Osteocyte (in vitro differentiated cells): ENCODE measurements at regions not wholly inside any gene's neighbourhood (a gene's known extent, or its start where the extent isn't known, plus 50 kb on each side); places are given as distances from the start of the nearest gene placed in this dataset.

ENCODE experiments used
- DNase-seq: peaks from one replicate; pipeline ENCODE4 v3.0.0; 2021; ENCODE audit warnings: mixed read lengths; ENCODE audit not compliant: unreplicated experiment; ENCODE audit errors: extremely low spot score
- H3K27ac Mint-ChIP-seq: one replicate; pipeline ENCODE4 v1.8.0; 2021; ENCODE audit warnings: mild to moderate bottlenecking, mixed read lengths; ENCODE audit not compliant: unreplicated experiment
- H3K27me3 Mint-ChIP-seq: one replicate; pipeline ENCODE4 v1.8.0; 2021; ENCODE audit warnings: mixed read lengths; ENCODE audit not compliant: unreplicated experiment
- H3K36me3 Mint-ChIP-seq: one replicate; pipeline ENCODE4 v1.8.0; 2021; ENCODE audit warnings: mixed read lengths; ENCODE audit not compliant: unreplicated experiment
- H3K4me1 Mint-ChIP-seq: one replicate; pipeline ENCODE4 v1.8.0; 2021; ENCODE audit warnings: mixed read lengths; ENCODE audit not compliant: unreplicated experiment
- H3K4me3 Mint-ChIP-seq: one replicate; pipeline ENCODE4 v1.8.0; 2021; ENCODE audit warnings: mild to moderate bottlenecking, moderate library complexity, mixed read lengths; ENCODE audit not compliant: unreplicated experiment
- H3K9me3 Mint-ChIP-seq: one replicate; pipeline ENCODE4 v1.8.0; 2021; ENCODE audit warnings: mixed read lengths; ENCODE audit not compliant: unreplicated experiment
- TF ChIP-seq, protein P1 (sequence below): fragments of 200-600 bp; sonication (generic); IDR thresholded peaks from 2 replicates; pipeline ENCODE4 v1.5.0; 2021; ENCODE audit warnings: antibody characterized with exemption, mild to moderate bottlenecking, moderate library complexity

DNA sequence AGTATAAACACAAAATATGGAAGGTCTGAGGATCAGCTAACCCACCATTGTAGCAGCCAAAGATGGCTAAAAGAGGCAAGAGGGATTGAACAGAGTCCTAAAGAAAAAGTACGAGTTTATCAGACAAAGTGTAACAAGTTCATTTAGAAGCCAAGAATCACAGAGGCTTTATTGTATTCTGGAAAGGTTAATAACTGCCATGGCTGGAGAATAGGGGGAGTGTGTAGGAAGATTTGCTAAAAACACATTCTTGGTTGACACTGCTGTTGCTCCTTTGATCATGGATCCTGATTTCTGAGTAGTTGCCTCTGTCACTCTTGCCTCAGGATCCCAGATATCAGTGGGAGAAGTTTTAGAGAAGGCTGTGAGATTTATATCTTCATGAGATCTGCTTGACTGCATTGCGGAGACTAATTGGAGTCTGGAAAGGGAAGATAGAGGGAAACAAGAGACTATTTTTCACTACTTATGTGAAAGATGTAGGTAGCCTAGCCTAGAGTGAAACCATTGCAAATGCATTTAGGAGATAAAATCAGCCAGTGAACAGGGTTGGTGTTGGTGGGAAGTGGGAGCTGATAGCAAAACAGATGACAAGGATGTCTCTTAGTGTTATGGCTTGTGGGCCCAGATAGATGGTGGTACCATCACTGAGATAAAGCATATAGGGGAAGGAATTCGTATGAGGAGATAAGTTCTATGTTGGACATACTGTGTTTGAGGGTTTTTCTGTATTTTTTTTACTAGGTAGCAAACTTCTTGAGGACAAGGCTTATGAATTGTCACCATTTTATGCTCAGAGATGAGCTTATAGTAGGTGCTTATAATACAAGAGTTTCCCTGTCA is 402.9 kb upstream of the PDE3A start:
- peaks cover 34% of the 10 kb centered on the region for H3K4me1 Mint-ChIP-seq
- TF ChIP-seq, protein P1, sequence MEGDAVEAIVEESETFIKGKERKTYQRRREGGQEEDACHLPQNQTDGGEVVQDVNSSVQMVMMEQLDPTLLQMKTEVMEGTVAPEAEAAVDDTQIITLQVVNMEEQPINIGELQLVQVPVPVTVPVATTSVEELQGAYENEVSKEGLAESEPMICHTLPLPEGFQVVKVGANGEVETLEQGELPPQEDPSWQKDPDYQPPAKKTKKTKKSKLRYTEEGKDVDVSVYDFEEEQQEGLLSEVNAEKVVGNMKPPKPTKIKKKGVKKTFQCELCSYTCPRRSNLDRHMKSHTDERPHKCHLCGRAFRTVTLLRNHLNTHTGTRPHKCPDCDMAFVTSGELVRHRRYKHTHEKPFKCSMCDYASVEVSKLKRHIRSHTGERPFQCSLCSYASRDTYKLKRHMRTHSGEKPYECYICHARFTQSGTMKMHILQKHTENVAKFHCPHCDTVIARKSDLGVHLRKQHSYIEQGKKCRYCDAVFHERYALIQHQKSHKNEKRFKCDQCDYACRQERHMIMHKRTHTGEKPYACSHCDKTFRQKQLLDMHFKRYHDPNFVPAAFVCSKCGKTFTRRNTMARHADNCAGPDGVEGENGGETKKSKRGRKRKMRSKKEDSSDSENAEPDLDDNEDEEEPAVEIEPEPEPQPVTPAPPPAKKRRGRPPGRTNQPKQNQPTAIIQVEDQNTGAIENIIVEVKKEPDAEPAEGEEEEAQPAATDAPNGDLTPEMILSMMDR: no peak
- H3K27ac Mint-ChIP-seq: no peak overlapping the region
- H3K9me3 Mint-ChIP-seq: no peaks in the 10 kb centered on the region
- DNase-seq: no peak
- H3K36me3 Mint-ChIP-seq: no peaks in the 10 kb centered on the region
- H3K4me3 Mint-ChIP-seq: no peak overlapping the region
- no peaks in the 10 kb centered on the region for H3K27me3 Mint-ChIP-seq

DNA sequence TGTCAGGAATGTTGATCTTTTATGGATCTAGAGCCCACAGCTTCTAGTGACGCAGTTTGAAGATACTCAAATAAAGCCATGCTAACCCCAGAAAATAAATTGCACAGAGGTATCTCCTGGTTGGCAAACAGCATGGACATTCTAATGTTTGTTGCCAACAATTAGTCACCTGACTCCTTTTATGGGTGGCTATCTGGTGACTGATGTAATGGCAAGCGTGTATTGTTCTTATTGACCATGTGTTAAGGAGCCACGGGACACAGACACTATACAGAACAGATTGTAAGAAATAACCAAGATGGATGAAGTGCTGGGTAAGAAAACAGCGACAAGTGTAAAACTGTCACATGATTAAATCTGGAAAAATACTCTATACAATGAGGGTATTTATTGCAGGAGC is 401.3 kb upstream of the PDE3A start:
- DNase-seq: no peak
- Mint-ChIP-seq H3K36me3 (no peaks in the 10 kb centered on the region), H3K4me1 (peaks cover 49% of the 10 kb centered on the region), H3K9me3 (no peaks in the 10 kb centered on the region), H3K27ac (peak overlapping the region; percentile 92), H3K4me3 (no peak overlapping the region), H3K27me3 (no peaks in the 10 kb centered on the region)
- TF ChIP-seq, protein P1: no peak

GRCh38 chr12:19967431-19967830 is 400.9 kb upstream of the PDE3A start:
- no peaks in the 10 kb centered on the region for H3K36me3 Mint-ChIP-seq
- TF ChIP-seq, protein P1: no peak
- H3K4me3 Mint-ChIP-seq: peak overlapping the region; percentile 4
- H3K4me1 Mint-ChIP-seq: peaks cover 54% of the 10 kb centered on the region
- H3K9me3 Mint-ChIP-seq: no peaks in the 10 kb centered on the region
- no peaks in the 10 kb centered on the region for H3K27me3 Mint-ChIP-seq
- H3K27ac Mint-ChIP-seq: peak overlapping the region; percentile 92
- no peak for DNase-seq

GRCh38 chr12:19970116-19970515 is 398.2 kb upstream of the PDE3A start:
- no peak for DNase-seq
- no peaks in the 10 kb centered on the region for H3K27me3 Mint-ChIP-seq
- H3K4me3 Mint-ChIP-seq: no peak overlapping the region
- no peaks in the 10 kb centered on the region for H3K9me3 Mint-ChIP-seq
- TF ChIP-seq, protein P1: no peak
- peak overlapping the region; percentile 87 for H3K27ac Mint-ChIP-seq
- H3K36me3 Mint-ChIP-seq: no peaks in the 10 kb centered on the region
- H3K4me1 Mint-ChIP-seq: peaks cover 64% of the 10 kb centered on the region

GRCh38 chr12:19970821-19971220 is 397.5 kb upstream of the PDE3A start:
- TF ChIP-seq, protein P1: no peak
- H3K4me3 Mint-ChIP-seq: no peak overlapping the region
- H3K27ac Mint-ChIP-seq: peak overlapping the region; percentile 95
- H3K27me3 Mint-ChIP-seq: no peaks in the 10 kb centered on the region
- H3K9me3 Mint-ChIP-seq: no peaks in the 10 kb centered on the region
- H3K4me1 Mint-ChIP-seq: peaks cover 64% of the 10 kb centered on the region
- no peaks in the 10 kb centered on the region for H3K36me3 Mint-ChIP-seq
- no peak for DNase-seq
